Kidney (tissue), 13 donors: ENCODE measurements at regions not wholly inside any gene's neighbourhood (a gene's known extent, or its start where the extent isn't known, plus 50 kb on each side); places are given as distances from the start of the nearest gene placed in this dataset.

ENCODE experiments used
- DNase-seq, 5 donors: peaks; one replicate each; pipeline ENCODE4 v3.0.0-alpha.2; 2013 to 2020
- FAIRE-seq: peaks from 2 replicates; lab custom pipeline; 2012; peaks lifted over from hg19 to GRCh38; lab: Jason Lieb, UNC
- H3K27ac ChIP-seq, 2 donors: one replicate each; pipeline ENCODE4 v1.7.0; 2013; ENCODE audit warnings: low read depth in 2 of 2, low read length in 2 of 2, inconsistent platforms in 1 of 2
- H3K27me3 ChIP-seq: one replicate; pipeline ENCODE4 v1.7.1; 2013; ENCODE audit warnings: low read length, inconsistent platforms; ENCODE audit not compliant: control insufficient read depth, insufficient read depth
- H3K36me3 ChIP-seq, 3 donors: one replicate each; pipeline versions ENCODE4 v1.7.0 to v1.7.1; 2013; ENCODE audit warnings: low read length in 3 of 3, control low read depth in 1 of 3, inconsistent platforms in 1 of 3; ENCODE audit not compliant: insufficient read depth in 3 of 3, control insufficient read depth in 2 of 3
- H3K4me1 ChIP-seq, 3 donors: one replicate each; pipeline versions ENCODE4 v1.7.0 to v1.7.1; 2013; ENCODE audit warnings: low read length in 3 of 3, inconsistent platforms in 1 of 3, low read depth in 1 of 3; ENCODE audit not compliant: control insufficient read depth in 2 of 3, insufficient read depth in 2 of 3
- H3K4me3 ChIP-seq, 3 donors: one replicate each; pipeline versions ENCODE4 v1.7.0 to v1.8.1; 2013; ENCODE audit warnings: low read length in 3 of 3, control low read depth in 1 of 3, inconsistent platforms in 1 of 3
- H3K9ac ChIP-seq, 3 donors: one replicate each; pipeline versions ENCODE4 v1.7.0 to v1.7.1; 2013; ENCODE audit warnings: low read length in 3 of 3, control low read depth in 1 of 3, inconsistent platforms in 1 of 3
- H3K9me3 ChIP-seq, 3 donors: one replicate each; pipeline versions ENCODE4 v1.7.0 to v1.7.1; 2013; ENCODE audit warnings: low read length in 3 of 3, control low read depth in 1 of 3, inconsistent platforms in 1 of 3; ENCODE audit not compliant: control insufficient read depth in 2 of 3, insufficient read depth in 1 of 3
- CTCF ChIP-seq: IDR thresholded peaks from 3 replicates; pipeline ENCODE4 v1.5.1; 2012; ENCODE audit warnings: mild to moderate bottlenecking, moderate library complexity, borderline replicate concordance; ENCODE audit not compliant: insufficient read depth; ENCODE audit errors: extremely low read depth
- intact Hi-C: fragments of 100-400 bp; cut with DNase I; formaldehyde crosslinking; loops from one replicate; pipeline ENCODE4 v1.11.1; 2022
- donor health status: control.
- donor health status: control.
- donor health status: control.
- donor health status: control.
- donor health status: control.
- donor health status: DM: yes; HTN: yes; CAD: no.
- donor health status: Normal renal cell carcinoma (clear cell type).

- Histone ChIP-seq H3K4me1 (peaks cover 6 to 10% (median 9%) of the 10 kb centered on the region in 3 donors), H3K27me3 (no peaks in the 10 kb centered on the region), H3K27ac (peak overlapping the region; percentile 5 to 23), H3K4me3 (no peak overlapping the region), H3K9ac (no peak overlapping the region), H3K9me3 (no peaks in the 10 kb centered on the region), H3K36me3 (no peaks in the 10 kb centered on the region)
- peak; percentile 40 for TF ChIP-seq CTCF
- intact Hi-C loops, result loop anchor here (10.0 kb wide), 1 partner anchor 171 kb away; no protein-coding TSS in a partner anchor
- FAIRE-seq, result no peak
- peak; percentile 76 to 87 (median 81) for DNase-seq
Measured at GRCh38 chr15:29925227-29926082, 103.2 kb upstream of the TJP1 start.

GRCh38 chr15:29924750-29925149, 102.5 kb upstream of the TJP1 start:
- intact Hi-C loops, result loop anchor here (10.0 kb wide), 1 partner anchor 170 kb away; no protein-coding TSS in a partner anchor
- Histone ChIP-seq H3K9ac (no peak overlapping the region), H3K36me3 (no peaks in the 10 kb centered on the region), H3K27me3 (no peaks in the 10 kb centered on the region), H3K4me3 (peak overlapping the region in 1 of 3 donors; percentile 5), H3K9me3 (no peaks in the 10 kb centered on the region), H3K4me1 (peaks cover 6 to 10% (median 9%) of the 10 kb centered on the region in 3 donors), H3K27ac (peak overlapping the region; percentile 5 to 23)
- FAIRE-seq, result no peak
- no peak for TF ChIP-seq CTCF
- peak in 4 of 5 donors; percentile 72 to 89 (median 78) for DNase-seq

- Histone ChIP-seq H3K36me3 (no peaks in the 10 kb centered on the region), H3K27ac (no peak overlapping the region), H3K9me3 (no peaks in the 10 kb centered on the region), H3K9ac (no peak overlapping the region), H3K4me1 (peaks cover 6 to 10% (median 9%) of the 10 kb centered on the region in 3 donors), H3K27me3 (no peaks in the 10 kb centered on the region), H3K4me3 (no peak overlapping the region)
- intact Hi-C loops, result loop anchor here (10.0 kb wide), 1 partner anchor 167 kb away; no protein-coding TSS in a partner anchor
- FAIRE-seq (no peak), DNase-seq (no peak)
- TF ChIP-seq CTCF, result no peak
Measured at GRCh38 chr15:29922191-29922590, 99.9 kb upstream of the TJP1 start.
